Astrocyte of the hippocampus (primary cell): ENCODE measurements at regions not wholly inside any gene's neighbourhood (a gene's known extent, or its start where the extent isn't known, plus 50 kb on each side); places are given as distances from the start of the nearest gene placed in this dataset.
"Not testable (repeated sequence)": the region's sequence is repeated elsewhere in the genome, so short reads cannot be mapped to it uniquely, and the experiment has no call there.

Experiments
- DNase-seq: peaks from one replicate; pipeline ENCODE4 v3.0.0; 2011; ENCODE audit warnings: low read depth, low spot score

GRCh38 chr1:148318123-148318903 is 164.8 kb downstream of the PPIAL4G start:
- DNase-seq = peak; percentile 37

- DNase-seq = no peak
Measured at GRCh38 chr1:148317288-148317985, 165.4 kb upstream of the NBPF11 start.

- no peak for DNase-seq
Measured at GRCh38 chr1:148315071-148315811, 163.2 kb upstream of the NBPF11 start.

- DNase-seq = no peak
Measured at GRCh38 chr1:148310807-148311206, 158.7 kb upstream of the NBPF11 start.

GRCh38 chr1:148309940-148310500 is 157.9 kb upstream of the NBPF11 start:
- no peak for DNase-seq

- DNase-seq = no peak
Measured at GRCh38 chr1:148308832-148309458, 156.9 kb upstream of the NBPF11 start.

- DNase-seq = no peak
Measured at GRCh38 chr1:148307583-148308185, 155.6 kb upstream of the NBPF11 start.

GRCh38 chr1:148304935-148305334 is 152.9 kb upstream of the NBPF11 start:
- DNase-seq = not testable (repeated sequence)

GRCh38 chr1:148302586-148303364 is 150.7 kb upstream of the NBPF11 start:
- not testable (repeated sequence) for DNase-seq

- DNase-seq = not testable (repeated sequence)
Measured at GRCh38 chr1:148297852-148298251, 145.8 kb upstream of the NBPF11 start.

- no peak for DNase-seq
Measured at GRCh38 chr1:148296511-148296910, 144.4 kb upstream of the NBPF11 start.

- DNase-seq = no peak
Measured at GRCh38 chr1:148294116-148294807, 142.2 kb upstream of the NBPF11 start.

- no peak for DNase-seq
Measured at GRCh38 chr1:148293651-148294050, 141.6 kb upstream of the NBPF11 start.

- DNase-seq = no peak
Measured at GRCh38 chr1:148292915-148293314, 140.8 kb upstream of the NBPF11 start.

- no peak for DNase-seq
Measured at GRCh38 chr1:148290881-148291280, 138.8 kb upstream of the NBPF11 start.

- DNase-seq = no peak
Measured at GRCh38 chr1:148289647-148290046, 137.6 kb upstream of the NBPF11 start.

GRCh38 chr1:148285946-148286345 is 133.9 kb upstream of the NBPF11 start:
- DNase-seq = not testable (repeated sequence)

- DNase-seq = not testable (repeated sequence)
Measured at GRCh38 chr1:148280831-148281572, 128.9 kb upstream of the NBPF11 start.

- DNase-seq = not testable (repeated sequence)
Measured at GRCh38 chr1:148279002-148279542, 127.0 kb upstream of the NBPF11 start.
